ENCODE measurements at regions not wholly inside any gene's neighbourhood (a gene's known extent, or its start where the extent isn't known, plus 50 kb on each side); places are given as distances from the start of the nearest gene placed in this dataset.
A peak's percentile ranks its signal among the peaks of the same experiment; 100 is the strongest.

DNA sequence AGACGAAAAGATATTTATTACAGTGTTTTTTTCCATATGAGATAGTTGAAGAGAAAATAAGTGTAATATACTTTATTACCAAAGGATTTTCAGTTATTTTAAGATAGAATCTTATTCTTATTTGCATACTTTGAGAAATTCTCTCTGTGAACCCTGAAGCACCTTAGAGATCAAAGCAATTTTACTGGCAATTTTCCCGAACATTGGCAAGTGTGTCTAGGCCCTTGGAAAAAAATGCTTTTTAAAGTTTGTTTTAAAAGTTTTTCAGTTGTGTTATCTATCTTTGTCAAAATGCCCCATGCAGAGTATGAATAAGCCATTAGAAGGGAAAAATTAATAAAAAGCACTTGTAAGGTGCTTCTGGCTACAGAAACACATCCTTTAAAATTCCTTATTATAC, 276.8 kb upstream of the HSF2 start:
- no peak for DNase-seq (ENCODE audit: low spot score)

DNA sequence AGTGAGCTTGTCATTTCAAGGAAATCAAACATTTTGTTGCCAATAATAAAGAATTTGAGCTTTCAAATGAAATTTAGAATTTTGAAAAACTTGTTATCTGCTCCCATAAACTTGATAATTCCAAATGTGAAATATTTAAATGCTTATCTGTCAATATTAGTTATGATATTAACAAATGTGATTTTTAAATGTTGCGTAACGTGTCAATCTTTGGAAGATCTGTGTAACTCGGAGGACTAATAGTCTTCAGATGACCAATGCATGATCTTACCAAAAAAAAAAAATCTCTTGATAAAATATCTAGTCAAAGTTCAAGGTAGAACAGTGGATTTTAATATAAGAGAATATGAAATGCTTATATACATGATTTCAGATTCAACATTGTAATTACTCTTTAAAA, 274.5 kb upstream of the HSF2 start:
- DNase-seq (ENCODE audit: low spot score): no peak

DNA sequence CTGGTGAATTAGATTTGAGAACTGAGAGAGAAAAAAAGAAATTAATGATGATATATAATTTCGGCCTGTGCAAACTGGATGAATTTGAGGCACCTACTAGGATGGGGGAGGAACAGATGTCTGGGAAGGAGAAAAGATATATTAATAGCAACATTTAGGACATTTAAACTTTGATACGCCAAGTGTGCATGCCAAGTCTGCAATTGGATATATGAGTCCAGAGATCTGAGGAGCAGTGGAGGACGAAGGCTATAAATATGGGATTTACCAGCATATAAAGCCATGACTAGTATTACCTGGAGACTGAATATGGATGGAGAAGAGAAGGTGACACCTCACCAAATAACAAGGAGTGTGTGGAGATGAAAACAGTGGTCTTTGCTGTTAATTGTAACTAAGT, 272.6 kb upstream of the HSF2 start:
- no peak for DNase-seq (ENCODE audit: low spot score)

DNA sequence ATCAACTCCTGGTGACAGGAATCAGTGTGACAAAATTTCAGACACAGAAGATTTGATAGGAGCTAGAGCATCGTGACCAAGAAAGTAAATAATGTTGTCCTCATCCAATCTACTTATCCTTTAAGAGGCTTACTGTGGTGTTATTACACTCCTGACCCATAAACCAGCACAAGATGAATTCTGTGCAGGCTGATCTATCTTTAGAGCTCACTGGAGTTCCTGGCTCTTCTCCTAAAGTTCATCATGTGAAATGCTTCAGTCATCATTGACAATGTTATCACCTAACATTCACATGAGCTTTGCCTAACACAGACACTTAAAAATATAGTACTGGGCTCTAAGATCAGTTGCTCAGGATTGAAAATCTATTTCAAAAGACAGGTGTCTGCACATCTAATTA, 271.0 kb upstream of the HSF2 start:
- no peak for DNase-seq (ENCODE audit: low spot score)

DNA sequence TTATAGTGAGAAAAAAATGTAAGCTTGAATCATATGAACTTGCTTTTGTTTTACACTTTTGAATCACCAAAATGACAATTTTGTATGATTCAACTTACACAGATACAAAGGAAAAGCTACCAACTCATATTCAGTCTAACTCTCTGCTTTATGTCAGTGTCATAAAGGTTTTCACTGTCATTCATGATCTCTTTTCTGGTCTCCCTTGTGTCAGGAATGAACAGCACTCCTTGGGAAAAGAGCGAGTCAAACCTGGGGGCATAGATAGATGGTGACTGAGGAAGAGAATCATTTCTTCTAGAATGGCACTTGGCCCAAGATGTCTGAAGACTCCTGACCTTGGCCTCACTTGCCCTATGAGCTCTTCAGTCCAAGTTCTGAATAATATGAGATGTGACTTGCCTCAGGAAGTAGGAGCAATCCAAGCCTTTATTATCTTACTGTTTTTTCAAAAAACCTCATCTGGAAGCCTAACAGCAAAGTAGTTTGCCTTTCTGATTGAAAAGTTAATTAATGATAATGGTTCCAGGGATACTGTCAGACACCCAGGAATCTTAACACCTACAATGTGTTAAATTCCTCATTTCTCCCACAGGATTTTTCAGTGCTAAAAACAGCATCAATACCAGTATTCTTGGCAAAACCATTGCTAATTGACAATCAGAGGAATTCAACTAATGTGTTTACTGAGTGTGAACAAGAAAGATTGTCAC, 270.0 kb upstream of the HSF2 start:
- no peak for DNase-seq (ENCODE audit: low spot score)

DNA sequence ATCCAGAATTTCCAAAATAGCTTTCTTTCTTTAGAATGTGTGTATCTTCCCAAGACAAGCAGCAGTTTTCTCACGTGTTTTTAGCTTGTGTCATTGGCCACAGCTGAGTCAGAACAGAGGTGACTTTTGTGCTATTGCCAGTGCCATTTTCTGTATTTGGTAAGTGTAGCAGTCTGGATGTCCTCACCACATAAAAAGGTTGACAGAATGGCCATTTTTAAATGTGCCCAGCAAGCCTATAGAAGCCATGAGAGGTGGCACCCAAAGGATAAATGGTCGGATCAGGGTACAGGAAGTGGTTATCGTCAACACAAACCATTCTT, 269.5 kb upstream of the HSF2 start:
- no peak for DNase-seq (ENCODE audit: low spot score)

DNA sequence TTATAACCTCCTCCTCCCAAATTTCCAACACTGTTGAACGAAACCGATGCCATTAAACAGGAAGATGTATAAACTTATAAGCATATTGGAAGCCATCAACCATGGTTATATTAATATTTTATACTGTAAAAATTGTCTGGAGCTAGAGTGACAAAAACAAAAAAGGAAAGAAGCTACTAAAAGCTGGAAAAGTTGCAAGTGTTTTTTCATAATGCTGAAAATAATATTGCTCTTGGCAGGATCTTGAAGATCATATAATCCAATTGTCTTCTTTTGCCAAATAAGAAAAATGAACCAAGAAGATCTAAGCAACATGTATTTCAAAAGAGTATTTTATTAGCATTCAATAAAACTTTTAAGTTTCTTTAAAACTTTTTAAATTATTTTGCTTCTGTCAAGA, 268.9 kb upstream of the HSF2 start:
- no peak for DNase-seq (ENCODE audit: low spot score)

DNA sequence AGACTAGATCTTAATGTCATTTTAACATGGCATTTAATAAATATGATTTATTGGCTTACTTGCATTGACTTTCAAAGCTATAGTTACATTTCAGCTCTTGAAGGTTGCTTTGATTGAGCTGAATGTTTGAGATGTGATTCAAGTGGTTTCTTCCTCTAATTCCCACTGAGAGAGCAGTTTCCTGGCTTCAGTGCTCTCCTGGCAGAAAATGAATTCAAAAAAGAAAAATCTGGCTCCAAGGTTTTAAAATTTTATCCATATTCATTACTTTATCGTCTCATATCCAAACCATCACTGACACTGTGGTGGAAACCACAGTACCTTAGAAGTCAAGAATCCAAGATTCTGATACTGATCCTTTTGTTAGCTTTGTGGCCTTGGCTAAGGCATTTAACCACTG, 263.1 kb upstream of the HSF2 start:
- DNase-seq (ENCODE audit: low spot score): no peak

DNA sequence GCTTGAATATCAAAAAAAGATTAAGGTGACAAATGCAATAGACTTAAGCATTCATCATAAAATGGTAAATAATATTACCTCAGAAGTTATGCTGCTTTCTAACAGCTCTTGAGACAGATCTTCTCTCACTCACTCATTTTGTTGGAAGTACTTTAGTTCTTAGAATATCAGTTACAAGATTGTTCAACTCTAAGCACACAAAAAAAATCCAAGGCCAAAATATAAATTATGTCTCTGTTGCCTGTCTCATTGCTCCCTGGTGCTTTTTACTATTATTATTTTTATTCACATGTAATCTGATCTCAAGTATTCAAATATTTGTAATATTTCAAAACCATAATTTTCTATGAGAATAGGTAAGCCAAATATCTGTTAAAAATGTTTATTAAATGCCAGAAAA, 259.4 kb upstream of the HSF2 start:
- DNase-seq (ENCODE audit: low spot score): no peak

DNA sequence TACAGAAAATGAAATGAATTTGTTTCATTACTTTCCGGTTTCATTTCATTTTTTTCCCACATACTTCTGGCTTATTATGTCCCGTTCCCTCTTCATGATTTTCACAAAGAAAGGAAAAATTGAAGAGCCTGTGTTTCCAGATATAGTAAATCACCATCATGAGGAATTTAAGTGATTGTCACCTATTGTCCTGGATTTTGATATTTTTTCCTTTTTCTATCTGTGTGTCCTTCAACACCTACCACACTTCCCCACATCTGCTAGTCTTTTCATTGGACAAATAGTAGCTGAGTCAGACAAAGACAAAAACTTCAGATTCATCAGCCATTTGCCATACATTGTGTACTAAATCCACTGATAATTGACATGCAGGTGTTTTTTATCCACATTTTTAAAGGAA, 258.2 kb upstream of the HSF2 start:
- DNase-seq (ENCODE audit: low spot score): no peak

DNA sequence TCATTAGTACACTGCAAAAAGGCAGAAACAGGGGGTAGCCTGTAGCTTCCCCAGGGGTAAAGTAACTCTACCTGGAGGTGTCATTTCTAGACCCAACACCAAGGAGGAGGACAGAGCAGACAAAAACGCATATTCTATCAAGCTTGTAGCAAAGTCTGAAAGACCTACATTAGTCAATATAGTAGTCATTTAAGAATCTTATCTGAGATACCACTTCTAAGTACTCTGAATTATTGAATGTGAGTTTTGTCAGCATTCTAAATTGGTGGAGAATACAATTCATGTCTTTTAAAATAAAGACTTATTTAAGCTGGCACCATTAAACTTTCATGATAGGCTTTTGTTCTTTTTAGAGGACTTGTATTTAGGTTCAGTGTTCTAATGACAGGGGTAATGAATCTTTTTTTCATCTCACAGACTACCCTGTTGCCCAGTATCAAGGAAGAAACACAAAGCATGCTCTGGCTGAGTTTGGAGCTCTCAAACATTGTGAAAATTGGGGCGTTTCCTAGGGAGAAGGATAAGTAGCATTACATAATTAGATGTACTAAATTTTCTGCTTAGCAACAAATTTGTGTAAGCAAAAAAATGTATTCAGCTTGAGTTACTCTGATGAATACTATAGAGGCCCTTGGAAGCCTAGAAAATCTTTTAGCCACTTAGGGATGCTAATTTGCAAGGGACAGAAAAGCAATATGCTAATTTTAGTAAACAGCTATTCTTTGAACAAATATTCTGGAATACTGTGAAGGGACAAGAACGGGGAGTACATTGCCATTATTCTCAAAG, 255.4 kb upstream of the HSF2 start:
- no peak for DNase-seq (ENCODE audit: low spot score)

DNA sequence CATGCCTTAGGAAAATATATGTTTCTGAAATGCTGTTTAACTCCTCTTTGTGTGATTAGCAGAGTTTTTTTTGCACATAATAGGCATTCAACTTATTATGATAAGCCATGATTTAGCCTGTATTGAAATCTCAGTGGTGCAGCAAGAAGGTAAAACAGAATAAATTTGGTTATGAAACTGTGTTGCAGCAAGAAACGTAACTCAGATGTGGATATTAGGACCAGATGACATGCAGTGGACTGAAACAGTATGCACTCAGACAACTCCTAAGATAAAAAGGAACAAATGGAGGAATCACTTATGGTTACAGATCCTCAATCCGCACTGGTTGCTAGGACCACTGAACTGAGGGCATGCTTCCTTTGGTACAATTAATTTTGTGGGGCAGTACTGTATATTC, 254.2 kb upstream of the HSF2 start:
- no peak for DNase-seq (ENCODE audit: low spot score)

DNA sequence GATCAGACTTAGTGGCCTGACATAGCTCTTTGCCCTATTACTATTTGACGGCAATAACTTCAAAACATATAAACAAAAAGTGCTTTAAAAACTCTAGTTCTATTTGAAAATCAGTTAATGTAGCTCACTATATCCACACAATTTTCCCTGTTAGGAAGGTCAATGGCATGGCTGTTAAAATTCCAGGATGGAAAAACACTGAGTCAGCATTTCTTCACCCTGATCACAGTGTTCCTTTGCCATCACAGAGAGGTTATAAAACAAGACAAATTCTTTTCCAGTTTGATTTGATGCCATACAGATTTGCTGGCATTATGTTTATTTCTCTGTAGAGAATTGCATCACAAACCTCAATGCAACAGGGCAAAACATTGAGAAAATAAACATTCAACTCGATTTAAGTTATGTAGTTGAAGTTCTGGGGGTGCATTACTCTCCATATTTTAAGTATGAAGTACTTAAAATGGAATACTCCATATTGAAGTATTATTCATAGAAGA, 253.7 kb upstream of the HSF2 start:
- no peak for DNase-seq (ENCODE audit: low spot score)

DNA sequence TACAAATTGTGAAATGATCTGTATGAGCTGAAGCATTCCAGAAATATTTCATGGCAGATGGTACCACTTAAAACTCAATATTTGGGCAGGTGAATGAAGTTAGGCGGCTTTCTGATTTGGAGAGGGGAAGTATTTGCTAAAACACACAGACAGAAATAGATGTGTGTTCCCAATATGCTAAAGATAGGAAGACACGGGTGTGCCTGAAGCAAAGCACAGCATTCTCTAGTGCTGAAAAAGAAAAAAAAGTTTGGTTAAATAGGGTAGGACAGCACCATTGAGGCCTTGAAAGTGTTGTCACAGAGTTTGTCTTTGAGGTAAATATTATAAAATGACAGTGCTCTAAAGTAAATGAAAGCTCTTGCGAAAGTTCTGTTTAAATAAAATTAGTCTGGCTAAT, 252.2 kb upstream of the HSF2 start:
- no peak for DNase-seq (ENCODE audit: low spot score)

DNA sequence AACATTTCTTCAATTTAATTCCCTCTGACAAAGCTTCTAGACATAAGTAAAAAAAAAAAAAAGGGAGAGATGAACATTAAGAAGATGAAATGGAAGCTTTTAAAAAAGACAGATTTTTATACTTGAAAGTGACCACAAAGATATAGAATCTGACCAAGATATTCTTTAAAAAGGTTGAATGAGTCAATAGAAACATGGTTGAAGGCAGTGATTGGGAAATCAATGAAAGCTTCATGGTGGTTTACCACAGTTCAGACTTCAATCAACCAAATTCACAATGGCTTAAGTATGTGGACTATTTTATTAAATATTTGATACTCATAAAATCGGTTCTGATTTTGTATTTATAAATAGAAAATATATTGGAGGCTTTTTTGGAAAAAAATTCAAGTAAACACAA, 248.4 kb upstream of the HSF2 start:
- DNase-seq (ENCODE audit: low spot score): no peak

DNA sequence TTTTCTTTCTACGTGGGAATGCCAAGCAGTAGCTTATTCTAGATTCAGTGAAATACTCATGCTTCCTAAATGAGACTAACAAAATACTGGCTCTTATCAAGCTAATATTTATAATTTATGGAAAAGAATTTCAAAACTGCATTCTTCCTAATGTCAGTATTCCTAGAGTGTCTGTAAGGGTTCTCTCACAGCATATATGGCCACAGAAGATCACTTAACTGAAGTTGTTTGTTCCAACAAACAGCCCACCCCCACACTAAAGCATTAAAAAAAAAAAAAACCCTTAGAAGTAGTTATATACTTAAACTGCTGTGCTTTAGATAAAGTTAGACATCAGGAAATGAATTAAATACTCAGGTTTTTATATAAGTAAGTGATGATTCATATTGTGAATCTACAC, 247.7 kb upstream of the HSF2 start:
- DNase-seq (ENCODE audit: low spot score): no peak

DNA sequence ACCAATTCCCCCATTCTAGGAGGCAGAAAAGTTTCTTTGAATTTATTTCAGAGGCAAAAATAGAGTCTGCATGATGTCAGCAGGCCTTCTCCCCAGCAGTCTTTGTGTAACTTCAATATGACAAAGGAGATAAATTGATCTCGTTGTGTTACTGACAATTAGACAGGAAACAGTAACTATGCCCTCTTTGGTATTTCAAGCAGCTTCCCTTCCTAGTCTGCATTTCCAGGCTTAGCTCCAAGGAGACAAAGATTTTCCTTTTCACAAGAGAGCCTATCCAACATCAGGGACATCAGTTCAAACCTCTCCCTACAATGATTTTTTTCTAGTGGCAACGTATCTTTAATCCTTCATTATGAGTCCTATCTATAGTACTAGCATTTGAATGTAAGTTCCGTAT, 245.9 kb upstream of the HSF2 start:
- peak; percentile 16 for DNase-seq (ENCODE audit: low spot score)

DNA sequence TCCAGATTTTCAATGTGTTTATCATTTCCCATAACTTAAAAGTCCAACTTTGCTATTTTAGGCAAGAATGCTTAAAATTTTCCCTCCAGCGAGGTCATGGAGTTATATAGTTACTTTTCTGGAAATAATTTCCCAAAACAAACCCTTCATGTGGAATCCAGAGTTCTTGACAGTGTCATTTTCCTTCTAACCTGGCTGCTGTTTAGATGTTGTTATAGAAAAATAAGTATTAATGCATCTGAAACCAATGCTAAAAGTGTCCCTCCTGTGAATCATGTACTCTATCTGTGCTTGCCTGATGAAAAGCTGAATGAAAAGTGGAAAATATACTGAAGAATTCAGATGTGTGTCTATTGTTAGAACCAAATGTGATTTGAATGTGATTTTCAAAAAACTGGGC, 245.3 kb upstream of the HSF2 start:
- no peak for DNase-seq (ENCODE audit: low spot score)

DNA sequence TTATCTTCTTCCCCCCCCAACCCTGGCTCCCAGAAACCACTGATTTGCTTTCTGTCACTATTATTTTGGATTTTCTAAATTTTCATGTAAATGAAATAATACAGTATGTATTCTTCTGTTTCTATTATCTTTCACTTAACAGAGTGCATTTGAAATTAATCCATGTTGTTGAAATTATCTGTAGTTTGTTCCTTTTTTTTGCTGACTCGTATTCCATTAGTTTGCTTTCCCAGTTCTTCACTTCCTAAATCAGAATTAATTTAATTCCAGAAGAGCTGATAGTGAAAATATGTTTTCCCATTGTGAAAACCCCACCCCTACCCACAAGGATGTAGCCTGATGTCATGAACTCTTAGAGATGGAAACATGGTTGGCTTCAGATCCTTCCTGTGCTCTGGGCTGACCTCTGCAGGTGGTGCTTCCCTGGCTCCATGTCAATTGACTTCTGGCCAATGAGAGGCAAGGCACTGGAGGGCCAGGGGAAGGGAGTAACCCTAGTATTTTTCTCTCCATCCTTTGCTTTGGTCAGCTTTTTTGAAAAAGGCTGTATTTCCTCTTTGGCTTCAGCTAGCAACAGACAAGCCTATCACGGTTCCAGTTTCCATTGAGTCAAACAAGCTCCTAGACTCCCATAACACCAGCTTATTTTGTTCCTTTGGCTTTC, 244.4 kb upstream of the HSF2 start:
- peak; percentile 16 for DNase-seq (ENCODE audit: low spot score)

DNA sequence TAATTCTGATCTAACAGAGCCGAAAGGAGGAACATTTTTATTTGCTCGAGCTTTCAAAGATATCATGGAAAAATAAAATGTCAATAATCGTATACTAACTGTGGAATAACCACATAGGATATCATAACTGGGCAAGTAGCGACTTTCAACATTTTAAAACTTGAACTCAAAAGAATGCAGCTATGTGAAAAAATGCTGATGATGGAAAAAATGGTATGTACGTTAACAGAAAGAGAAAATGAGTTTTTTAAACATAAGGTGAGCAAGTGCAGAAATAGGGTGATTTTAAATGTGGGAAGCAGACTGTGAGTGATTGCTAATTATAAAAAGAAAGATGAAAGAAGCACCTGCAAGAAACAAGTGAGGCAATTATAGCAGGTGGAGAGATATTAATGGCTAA, 238.3 kb upstream of the HSF2 start:
- DNase-seq (ENCODE audit: low spot score): no peak

DNA sequence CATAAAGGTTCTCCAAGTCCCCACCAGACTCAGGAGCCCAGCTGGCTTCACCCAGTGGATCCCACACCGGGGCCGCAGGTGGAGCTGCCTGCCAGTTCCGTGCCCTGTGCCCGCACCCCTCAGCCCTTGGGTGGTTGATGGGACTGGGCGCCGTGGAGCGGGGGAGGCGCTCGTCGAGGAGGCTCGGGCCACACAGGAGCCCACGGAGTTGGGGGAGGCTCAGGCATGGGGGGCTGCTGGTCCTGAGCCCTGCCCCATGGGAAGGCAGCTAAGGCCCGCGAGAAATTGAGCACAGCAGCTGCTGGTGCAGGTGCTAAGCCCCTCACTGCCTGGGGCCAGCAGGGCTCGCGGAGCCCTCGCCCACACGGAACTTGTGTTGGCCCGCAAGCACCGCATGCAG, 234.4 kb upstream of the HSF2 start:
- DNase-seq (ENCODE audit: low spot score): no peak

DNA sequence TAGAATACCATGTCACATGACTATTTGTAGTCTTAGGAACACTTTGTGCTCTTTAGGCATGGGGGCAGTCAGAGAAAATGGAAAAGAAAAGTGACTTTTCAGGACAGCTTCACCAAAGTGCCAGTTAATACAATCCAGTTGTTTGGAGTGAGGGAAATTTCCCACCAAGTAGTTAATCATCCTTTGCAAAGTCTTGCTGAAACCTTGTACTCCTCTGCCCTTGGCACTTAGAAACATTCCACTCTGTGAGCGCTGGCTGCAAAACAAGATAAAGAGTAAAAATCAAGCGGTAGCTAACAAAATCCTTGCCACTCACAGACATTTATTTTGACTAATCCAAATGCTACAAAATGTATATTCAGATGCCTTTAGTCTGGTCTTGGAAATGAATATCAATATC, 229.2 kb upstream of the HSF2 start:
- DNase-seq (ENCODE audit: low spot score): no peak

DNA sequence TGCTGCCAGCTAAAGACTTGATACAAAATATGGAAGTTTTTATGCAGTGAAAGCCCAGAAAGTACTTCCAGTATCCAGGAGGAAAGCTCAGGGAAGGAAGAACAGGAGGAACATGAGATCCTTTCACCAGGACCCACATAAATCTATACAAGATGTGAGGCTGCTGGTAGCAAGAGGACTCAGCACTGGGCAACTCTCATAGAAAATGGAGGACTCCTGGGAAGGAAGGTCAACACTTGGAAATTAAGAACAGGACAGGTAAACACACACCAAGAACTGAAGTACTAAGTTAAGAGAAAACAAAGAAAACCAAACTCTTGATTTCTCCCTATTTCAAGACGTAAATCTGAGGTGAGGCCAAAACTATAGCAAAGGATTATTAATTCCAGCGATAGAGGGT, 220.5 kb upstream of the HSF2 start:
- DNase-seq (ENCODE audit: low spot score): no peak

Measured in iPS-NIHi11 (cell line).